ENCODE measurements at regions not wholly inside any gene's neighbourhood (a gene's known extent, or its start where the extent isn't known, plus 50 kb on each side); places are given as distances from the start of the nearest gene placed in this dataset.

GRCh38 chr2:125456693-125457363 is 1199.1 kb upstream of the GYPC start:
- TF ChIP-seq CTCF (IDR thresholded peaks at IDR 0.05), result no peak
- TF ChIP-seq CBFB (CRISPR knock-in tag; IDR thresholded peaks at IDR 0.05; ENCODE audit: low read depth), result no peak
- TF ChIP-seq JUN (CRISPR knock-in tag; IDR thresholded peaks at IDR 0.05), result no peak
- no peak for TF ChIP-seq MYBL2 (CRISPR knock-in tag; IDR thresholded peaks at IDR 0.05)
- TF ChIP-seq RELA (CRISPR knock-in tag; IDR thresholded peaks at IDR 0.05; ENCODE audit: borderline replicate concordance), result no peak

Measured in WTC11 (cell line).